T-helper 2 cell (primary cell): ENCODE measurements at regions not wholly inside any gene's neighbourhood (a gene's known extent, or its start where the extent isn't known, plus 50 kb on each side); places are given as distances from the start of the nearest gene placed in this dataset.

ENCODE experiments used
- DNase-seq, 5 experiments: peaks; one replicate each; pipeline versions ENCODE4 v3.0.0 to v3.0.0-alpha.2; 2012 to 2022

GRCh38 chr3:150264561-150265279 is 143.4 kb upstream of the TSC22D2 start:
- DNase-seq = no peak

GRCh38 chr3:150261958-150262357 is 146.1 kb upstream of the TSC22D2 start:
- DNase-seq = no peak

GRCh38 chr3:150261418-150261817 is 146.7 kb upstream of the TSC22D2 start:
- DNase-seq = no peak

GRCh38 chr3:150260398-150260710 is 147.7 kb upstream of the TSC22D2 start:
- no peak for DNase-seq

GRCh38 chr3:150259526-150260397 is 148.3 kb upstream of the TSC22D2 start:
- no peak for DNase-seq

- DNase-seq = no peak
Observed at GRCh38 chr3:150256782-150257181, 151.3 kb upstream of the TSC22D2 start.

- DNase-seq = no peak
Observed at GRCh38 chr3:150256318-150256717, 151.8 kb upstream of the TSC22D2 start.

GRCh38 chr3:150255826-150256225 is 152.3 kb upstream of the TSC22D2 start:
- DNase-seq = no peak

GRCh38 chr3:150255413-150255812 is 152.7 kb upstream of the TSC22D2 start:
- no peak for DNase-seq

- no peak for DNase-seq
Observed at GRCh38 chr3:150254309-150254708, 153.8 kb upstream of the TSC22D2 start.

- DNase-seq = no peak
Observed at GRCh38 chr3:150253622-150254021, 154.5 kb upstream of the TSC22D2 start.

GRCh38 chr3:150252462-150252861 is 155.6 kb upstream of the TSC22D2 start:
- DNase-seq = no peak

- DNase-seq = no peak
Observed at GRCh38 chr3:150251187-150252062, 156.7 kb upstream of the TSC22D2 start.

GRCh38 chr3:150249779-150250470 is 158.2 kb upstream of the TSC22D2 start:
- no peak for DNase-seq

- no peak for DNase-seq
Observed at GRCh38 chr3:150248888-150249681, 159.0 kb upstream of the TSC22D2 start.

- no peak for DNase-seq
Observed at GRCh38 chr3:150248116-150248887, 159.8 kb upstream of the TSC22D2 start.

GRCh38 chr3:150247441-150247840 is 160.7 kb upstream of the TSC22D2 start:
- DNase-seq = no peak

GRCh38 chr3:150243466-150243865 is 164.6 kb upstream of the TSC22D2 start:
- DNase-seq = no peak

- DNase-seq = no peak
Observed at GRCh38 chr3:150242220-150242936, 165.7 kb upstream of the TSC22D2 start.

GRCh38 chr3:150240891-150241290 is 167.2 kb upstream of the TSC22D2 start:
- no peak for DNase-seq
